DOHH2 (cell line): ENCODE measurements at regions not wholly inside any gene's neighbourhood (a gene's known extent, or its start where the extent isn't known, plus 50 kb on each side); places are given as distances from the start of the nearest gene placed in this dataset.

Experiments used
- EZH2phosphoT487 ChIP-seq: fragments of 200-600 bp; sonication (generic); IDR thresholded peaks from 2 replicates; pipeline ENCODE4 v1.6.1; 2017; ENCODE audit warnings: borderline replicate concordance, mild to moderate bottlenecking, antibody characterized with exemption, low read length, moderate library complexity, mixed read lengths
- TF ChIP-seq, protein P1 (sequence below): fragments of 200-600 bp; sonication (generic); IDR thresholded peaks from one replicate; pipeline ENCODE4 v1.5.1; 2014; ENCODE audit warnings: antibody characterized with exemption, mild to moderate bottlenecking, low read depth, low read length; ENCODE audit not compliant: poor library complexity, severe bottlenecking

DNA sequence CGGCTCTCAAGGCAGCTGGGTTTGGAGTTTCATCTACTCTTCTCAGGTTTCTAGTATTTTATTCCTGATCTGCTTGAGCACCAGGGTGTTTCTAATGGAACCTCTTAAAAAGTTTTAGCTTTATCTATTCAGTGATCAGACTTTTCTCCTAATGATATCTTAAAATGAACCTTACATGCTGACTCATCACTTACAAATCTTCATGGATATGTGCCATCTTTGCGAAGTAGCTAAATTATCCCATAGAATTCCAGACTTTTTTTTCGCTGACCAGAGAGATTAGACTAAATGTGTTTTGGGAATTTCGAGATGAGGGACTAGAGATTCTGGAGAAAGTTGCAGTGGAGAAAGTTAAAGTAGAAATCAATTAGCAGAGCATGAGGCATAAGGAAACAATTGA lies 401.0 kb downstream of the GRB14 start:
- TF ChIP-seq, protein P1, sequence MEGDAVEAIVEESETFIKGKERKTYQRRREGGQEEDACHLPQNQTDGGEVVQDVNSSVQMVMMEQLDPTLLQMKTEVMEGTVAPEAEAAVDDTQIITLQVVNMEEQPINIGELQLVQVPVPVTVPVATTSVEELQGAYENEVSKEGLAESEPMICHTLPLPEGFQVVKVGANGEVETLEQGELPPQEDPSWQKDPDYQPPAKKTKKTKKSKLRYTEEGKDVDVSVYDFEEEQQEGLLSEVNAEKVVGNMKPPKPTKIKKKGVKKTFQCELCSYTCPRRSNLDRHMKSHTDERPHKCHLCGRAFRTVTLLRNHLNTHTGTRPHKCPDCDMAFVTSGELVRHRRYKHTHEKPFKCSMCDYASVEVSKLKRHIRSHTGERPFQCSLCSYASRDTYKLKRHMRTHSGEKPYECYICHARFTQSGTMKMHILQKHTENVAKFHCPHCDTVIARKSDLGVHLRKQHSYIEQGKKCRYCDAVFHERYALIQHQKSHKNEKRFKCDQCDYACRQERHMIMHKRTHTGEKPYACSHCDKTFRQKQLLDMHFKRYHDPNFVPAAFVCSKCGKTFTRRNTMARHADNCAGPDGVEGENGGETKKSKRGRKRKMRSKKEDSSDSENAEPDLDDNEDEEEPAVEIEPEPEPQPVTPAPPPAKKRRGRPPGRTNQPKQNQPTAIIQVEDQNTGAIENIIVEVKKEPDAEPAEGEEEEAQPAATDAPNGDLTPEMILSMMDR: no peak
- TF ChIP-seq EZH2phosphoT487: no peak
